Activated T-cell treated with anti-CD3 and anti-CD28 coated beads, Interleukin-2, amount 50 U/mL, for 72 hours (primary cell): ENCODE measurements at regions not wholly inside any gene's neighbourhood (a gene's known extent, or its start where the extent isn't known, plus 50 kb on each side); places are given as distances from the start of the nearest gene placed in this dataset.

Experiments used
- ATAC-seq, 2 donors: fragments of 150-1000 bp; cut with Tn5 transposase; replicated peaks in 1 of 2; 2 replicates each; pipeline ENCODE4 v1.10.0; 2021; ENCODE audit warnings: moderate library complexity in 2 of 2, mild to moderate bottlenecking in 1 of 2
- DNase-seq, 2 donors: peaks; one replicate each; pipeline ENCODE4 v3.0.0; 2021 to 2022; ENCODE audit warnings: mixed read lengths in 1 of 2
- H3K27ac Mint-ChIP-seq: one replicate; pipeline ENCODE4 v1.8.0; 2022; ENCODE audit warnings: mild to moderate bottlenecking, moderate library complexity, mixed read lengths
- H3K27me3 Mint-ChIP-seq: one replicate; pipeline ENCODE4 v1.8.0; 2022; ENCODE audit warnings: low read depth, mixed read lengths
- H3K36me3 Mint-ChIP-seq, 2 donors: one replicate each; pipeline ENCODE4 v1.8.0; 2022; ENCODE audit warnings: mixed read lengths in 2 of 2, mild to moderate bottlenecking in 1 of 2; ENCODE audit not compliant: insufficient read depth in 2 of 2
- H3K4me1 Mint-ChIP-seq: one replicate; pipeline ENCODE4 v1.8.0; 2022; ENCODE audit warnings: low read depth, mixed read lengths
- H3K4me3 Mint-ChIP-seq, 2 donors: one replicate each; pipeline ENCODE4 v1.8.0; 2022; ENCODE audit warnings: mild to moderate bottlenecking in 2 of 2, mixed read lengths in 2 of 2, moderate library complexity in 2 of 2
- H3K9me3 Mint-ChIP-seq, 2 donors: one replicate each; pipeline ENCODE4 v1.8.0; 2022; ENCODE audit warnings: mixed read lengths in 2 of 2

- H3K27me3 Mint-ChIP-seq, result no peaks in the 10 kb centered on the region
- no peak for ATAC-seq
- peaks cover 5 to 8% of the 10 kb centered on the region in 2 donors for H3K9me3 Mint-ChIP-seq
- no peaks in the 10 kb centered on the region for H3K4me1 Mint-ChIP-seq
- no peak for DNase-seq
- H3K36me3 Mint-ChIP-seq, result peaks cover 2 to 5% of the 10 kb centered on the region in 2 donors
- no peak overlapping the region for H3K4me3 Mint-ChIP-seq
- no peak overlapping the region for H3K27ac Mint-ChIP-seq
These were observed 74.9 kb upstream of the MBOAT2 start for GRCh38 chr2:9078405-9078804.

- no peaks in the 10 kb centered on the region for H3K27me3 Mint-ChIP-seq
- H3K4me1 Mint-ChIP-seq, result no peaks in the 10 kb centered on the region
- H3K36me3 Mint-ChIP-seq, result peaks cover 2 to 5% of the 10 kb centered on the region in 2 donors
- H3K9me3 Mint-ChIP-seq, result peaks cover 5 to 8% of the 10 kb centered on the region in 2 donors
- DNase-seq, result no peak
- H3K4me3 Mint-ChIP-seq, result no peak overlapping the region
- no peak overlapping the region for H3K27ac Mint-ChIP-seq
- no peak for ATAC-seq
These were observed 74.2 kb upstream of the MBOAT2 start for GRCh38 chr2:9077691-9078090.

GRCh38 chr2:9076755-9077154, 73.3 kb upstream of the MBOAT2 start:
- Mint-ChIP-seq H3K9me3 (peaks cover 3 to 5% of the 10 kb centered on the region in 2 donors), H3K4me1 (no peaks in the 10 kb centered on the region), H3K36me3 (peaks cover 0 to 3% of the 10 kb centered on the region in 2 donors), H3K4me3 (no peak overlapping the region), H3K27ac (no peak overlapping the region), H3K27me3 (peaks cover 6% of the 10 kb centered on the region)
- no peak for DNase-seq
- no peak for ATAC-seq

- ATAC-seq, result no peak
- Mint-ChIP-seq H3K27ac (no peak overlapping the region), H3K4me1 (peaks cover 3% of the 10 kb centered on the region), H3K9me3 (no peaks in the 10 kb centered on the region), H3K36me3 (no peaks in the 10 kb centered on the region), H3K27me3 (peaks cover 11% of the 10 kb centered on the region), H3K4me3 (no peak overlapping the region)
- DNase-seq, result no peak
These were observed 72.7 kb upstream of the MBOAT2 start for GRCh38 chr2:9076210-9076609.

- peaks cover 8% of the 10 kb centered on the region for H3K4me1 Mint-ChIP-seq
- no peaks in the 10 kb centered on the region for H3K36me3 Mint-ChIP-seq
- H3K27ac Mint-ChIP-seq, result no peak overlapping the region
- no peaks in the 10 kb centered on the region for H3K9me3 Mint-ChIP-seq
- ATAC-seq (no peak), DNase-seq (no peak)
- H3K4me3 Mint-ChIP-seq, result no peak overlapping the region
- H3K27me3 Mint-ChIP-seq, result peaks cover 14% of the 10 kb centered on the region
These were observed 71.4 kb upstream of the MBOAT2 start for GRCh38 chr2:9074930-9075329.

- Mint-ChIP-seq H3K27me3 (peaks cover 32% of the 10 kb centered on the region), H3K27ac (no peak overlapping the region), H3K9me3 (peaks cover 4 to 8% of the 10 kb centered on the region in 2 donors), H3K4me3 (no peak overlapping the region), H3K36me3 (peaks cover 5 to 6% of the 10 kb centered on the region in 2 donors), H3K4me1 (peaks cover 8% of the 10 kb centered on the region)
- ATAC-seq, result no peak
- no peak for DNase-seq
These were observed 68.2 kb upstream of the MBOAT2 start for GRCh38 chr2:9071584-9072124.

GRCh38 chr2:9071032-9071431, 67.5 kb upstream of the MBOAT2 start:
- Mint-ChIP-seq H3K36me3 (peaks cover 5 to 9% of the 10 kb centered on the region in 2 donors), H3K27me3 (peaks cover 32% of the 10 kb centered on the region), H3K9me3 (peaks cover 8 to 9% of the 10 kb centered on the region in 2 donors), H3K27ac (no peak overlapping the region), H3K4me3 (no peak overlapping the region), H3K4me1 (peaks cover 8% of the 10 kb centered on the region)
- ATAC-seq, result peak; percentile 98 to 99
- peak; percentile 35 to 39 for DNase-seq

GRCh38 chr2:9069543-9069942, 66.1 kb upstream of the MBOAT2 start:
- Mint-ChIP-seq H3K9me3 (peaks cover 8 to 10% of the 10 kb centered on the region in 2 donors), H3K27ac (no peak overlapping the region), H3K4me3 (no peak overlapping the region), H3K27me3 (peaks cover 32% of the 10 kb centered on the region), H3K36me3 (peaks cover 5 to 9% of the 10 kb centered on the region in 2 donors), H3K4me1 (peaks cover 8% of the 10 kb centered on the region)
- ATAC-seq (no peak), DNase-seq (no peak)

- H3K4me3 Mint-ChIP-seq, result no peak overlapping the region
- no peak overlapping the region for H3K27ac Mint-ChIP-seq
- peaks cover 5 to 9% of the 10 kb centered on the region in 2 donors for H3K36me3 Mint-ChIP-seq
- DNase-seq (no peak), ATAC-seq (no peak)
- peaks cover 2% of the 10 kb centered on the region for H3K4me1 Mint-ChIP-seq
- peaks cover 26% of the 10 kb centered on the region for H3K27me3 Mint-ChIP-seq
- H3K9me3 Mint-ChIP-seq, result peaks cover 10 to 11% of the 10 kb centered on the region in 2 donors
These were observed 62.4 kb upstream of the MBOAT2 start for GRCh38 chr2:9065901-9066300.

- no peak overlapping the region for H3K4me3 Mint-ChIP-seq
- peaks cover 0 to 4% of the 10 kb centered on the region in 2 donors for H3K36me3 Mint-ChIP-seq
- no peak for DNase-seq
- peaks cover 25% of the 10 kb centered on the region for H3K27me3 Mint-ChIP-seq
- no peak for ATAC-seq
- H3K9me3 Mint-ChIP-seq, result peaks cover 3 to 10% of the 10 kb centered on the region in 2 donors
- no peak overlapping the region for H3K27ac Mint-ChIP-seq
- H3K4me1 Mint-ChIP-seq, result no peaks in the 10 kb centered on the region
These were observed 59.6 kb upstream of the MBOAT2 start for GRCh38 chr2:9063023-9063606.

GRCh38 chr2:9060819-9061218, 57.3 kb upstream of the MBOAT2 start:
- Mint-ChIP-seq H3K27ac (no peak overlapping the region), H3K27me3 (peaks cover 23% of the 10 kb centered on the region), H3K4me1 (no peaks in the 10 kb centered on the region), H3K9me3 (peaks cover 2% of the 10 kb centered on the region in 2 donors), H3K36me3 (no peaks in the 10 kb centered on the region), H3K4me3 (no peak overlapping the region)
- ATAC-seq (no peak), DNase-seq (no peak)

- H3K36me3 Mint-ChIP-seq, result peaks cover 0 to 3% of the 10 kb centered on the region in 2 donors
- peak in 1 of 2 donors; percentile 36 for ATAC-seq
These were observed 54.7 kb upstream of the MBOAT2 start for GRCh38 chr2:9057939-9058761.

GRCh38 chr2:9055471-9055870, 52.0 kb upstream of the MBOAT2 start:
- no peak for ATAC-seq
- H3K9me3 Mint-ChIP-seq, result peaks cover 2 to 3% of the 10 kb centered on the region in 2 donors
- H3K27ac Mint-ChIP-seq, result no peak overlapping the region
- DNase-seq, result no peak
- no peak overlapping the region for H3K4me3 Mint-ChIP-seq
- peaks cover 0 to 3% of the 10 kb centered on the region in 2 donors for H3K36me3 Mint-ChIP-seq
- peaks cover 11% of the 10 kb centered on the region for H3K27me3 Mint-ChIP-seq
- H3K4me1 Mint-ChIP-seq, result no peaks in the 10 kb centered on the region

More at GRCh38 chr2:9057939-9058761, 54.7 kb upstream of the MBOAT2 start:
- Mint-ChIP-seq H3K9me3 (peaks cover 2 to 3% of the 10 kb centered on the region in 2 donors), H3K4me3 (no peak overlapping the region), H3K4me1 (no peaks in the 10 kb centered on the region), H3K27ac (no peak overlapping the region), H3K27me3 (peaks cover 23% of the 10 kb centered on the region)
- DNase-seq, result peak in 1 of 2 donors; percentile 11
